GM20431 (cell line): ENCODE measurements at regions not wholly inside any gene's neighbourhood (a gene's known extent, or its start where the extent isn't known, plus 50 kb on each side); places are given as distances from the start of the nearest gene placed in this dataset.

Experiments used
- in situ Hi-C: fragments of 300-500 bp; cut with MseI, MboI; formaldehyde crosslinking; loops from one replicate; pipeline ENCODE4 v1.15.0; 2020; ENCODE audit warnings: low sequenced_read_pairs; ENCODE audit not compliant: unreplicated experiment

GRCh38 chr10:63707254-63707910 lies 186.2 kb downstream of the REEP3 start:
- in situ Hi-C loops, result no loop called here

- in situ Hi-C loops, result no loop called here
Observed at GRCh38 chr10:63708421-63708820, 187.2 kb downstream of the REEP3 start.

- in situ Hi-C loops, result no loop called here
Observed at GRCh38 chr10:63710703-63711102, 189.5 kb downstream of the REEP3 start.

- in situ Hi-C loops, result no loop called here
Observed at GRCh38 chr10:63711361-63711760, 190.2 kb downstream of the REEP3 start.

- in situ Hi-C loops, result no loop called here
Observed at GRCh38 chr10:63711867-63712716, 190.9 kb downstream of the REEP3 start.

GRCh38 chr10:63712717-63713115 lies 191.5 kb downstream of the REEP3 start:
- in situ Hi-C loops, result no loop called here

- in situ Hi-C loops, result no loop called here
Observed at GRCh38 chr10:63713191-63714144, 192.3 kb downstream of the REEP3 start.

GRCh38 chr10:63716016-63716580 lies 194.9 kb downstream of the REEP3 start:
- in situ Hi-C loops, result no loop called here

- in situ Hi-C loops, result no loop called here
Observed at GRCh38 chr10:63717027-63717715, 196.0 kb downstream of the REEP3 start.

- in situ Hi-C loops, result no loop called here
Observed at GRCh38 chr10:63718006-63718405, 196.8 kb downstream of the REEP3 start.

GRCh38 chr10:63718421-63718820 lies 197.2 kb downstream of the REEP3 start:
- in situ Hi-C loops, result no loop called here

GRCh38 chr10:63719226-63719856 lies 198.1 kb downstream of the REEP3 start:
- in situ Hi-C loops, result no loop called here

GRCh38 chr10:63720072-63720537 lies 198.9 kb downstream of the REEP3 start:
- in situ Hi-C loops, result loop anchor here (10.0 kb wide), 1 partner anchor 555 kb away; no protein-coding TSS in a partner anchor

- in situ Hi-C loops, result loop anchor here (10.0 kb wide), 1 partner anchor 556 kb away; no protein-coding TSS in a partner anchor
Observed at GRCh38 chr10:63720676-63721075, 199.5 kb downstream of the REEP3 start.

- in situ Hi-C loops, result loop anchor here (10.0 kb wide), 1 partner anchor 558 kb away; no protein-coding TSS in a partner anchor
Observed at GRCh38 chr10:63722537-63722936, 201.3 kb downstream of the REEP3 start.

GRCh38 chr10:63723320-63723719 lies 202.1 kb downstream of the REEP3 start:
- in situ Hi-C loops, result loop anchor here (10.0 kb wide), 1 partner anchor 559 kb away; no protein-coding TSS in a partner anchor

- in situ Hi-C loops, result loop anchor here (10.0 kb wide), 1 partner anchor 559 kb away; no protein-coding TSS in a partner anchor
Observed at GRCh38 chr10:63723741-63724140, 202.5 kb downstream of the REEP3 start.

GRCh38 chr10:63724922-63725321 lies 203.7 kb downstream of the REEP3 start:
- in situ Hi-C loops, result loop anchor here (10.0 kb wide), 1 partner anchor 560 kb away; no protein-coding TSS in a partner anchor
